ENCODE measurements at regions not wholly inside any gene's neighbourhood (a gene's known extent, or its start where the extent isn't known, plus 50 kb on each side); places are given as distances from the start of the nearest gene placed in this dataset.

GRCh38 chr13:75919660-75920199 lies 283.6 kb downstream of the LMO7 start:
- no peak for DNase-seq

- DNase-seq = no peak
These were observed 278.9 kb downstream of the LMO7 start for GRCh38 chr13:75915066-75915465.

GRCh38 chr13:75913925-75914324 lies 277.8 kb downstream of the LMO7 start:
- DNase-seq = no peak

- no peak for DNase-seq
These were observed 274.5 kb downstream of the LMO7 start for GRCh38 chr13:75910591-75910990.

All from midbrain (tissue), 1 donor.